ENCODE measurements at regions not wholly inside any gene's neighbourhood (a gene's known extent, or its start where the extent isn't known, plus 50 kb on each side); places are given as distances from the start of the nearest gene placed in this dataset.

DNA sequence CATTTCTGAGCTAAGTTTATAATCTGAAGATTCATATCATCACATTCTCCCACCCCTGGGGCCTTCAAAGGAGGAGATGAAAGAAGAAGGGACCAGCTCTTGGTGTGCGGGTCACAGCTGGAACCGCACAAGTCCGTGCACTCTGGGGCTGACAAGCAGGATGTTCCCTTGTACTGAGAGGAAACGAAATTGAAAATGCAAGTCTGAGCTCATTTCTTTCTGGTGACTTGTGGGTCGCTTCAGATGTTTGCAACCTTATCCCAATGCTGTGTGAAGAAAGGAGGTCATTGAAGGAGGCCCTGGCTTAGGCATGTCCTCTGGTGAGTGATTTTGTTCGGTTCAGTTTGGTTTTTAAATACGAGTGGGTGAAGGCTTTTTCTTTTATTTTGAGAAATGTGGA, 59.6 kb downstream of the C9orf152 start:
- no peak for TF ChIP-seq CTCF (IDR thresholded peaks at IDR 0.05)
- TF ChIP-seq EZH2 (IDR thresholded peaks at IDR 0.05), result no peak
- TF ChIP-seq EZH2phosphoT487 (IDR thresholded peaks at IDR 0.05), result no peak
